Calu3 (cell line): ENCODE measurements at regions not wholly inside any gene's neighbourhood (a gene's known extent, or its start where the extent isn't known, plus 50 kb on each side); places are given as distances from the start of the nearest gene placed in this dataset.
A peak's percentile ranks its signal among the peaks of the same experiment; 100 is the strongest.

ENCODE experiments used
- BruUV-seq: library from RNA; stranded (reverse); fragments of 400-500 nt; replicated peaks from 2 replicates; lab custom pipeline; 2021; lab: Mats Ljungman, UMichigan
- CTCF ChIA-PET: fragments of 300-600 bp; sonication (Branson Sonifier 250); formaldehyde crosslinking; loops from one replicate; lab custom pipeline; 2022; ENCODE audit warnings: antibody characterized with exemption; lab: Charles Lee
- DNase-seq: peaks from one replicate; pipeline ENCODE4 v3.0.0; 2022
- H3K27ac Mint-ChIP-seq: one replicate; pipeline ENCODE4 v1.8.0; 2022; ENCODE audit warnings: mixed read lengths; ENCODE audit not compliant: unreplicated experiment
- H3K27me3 Mint-ChIP-seq: one replicate; pipeline ENCODE4 v1.8.0; 2022; ENCODE audit warnings: mixed read lengths; ENCODE audit not compliant: unreplicated experiment
- H3K36me3 Mint-ChIP-seq: one replicate; pipeline ENCODE4 v1.8.0; 2022; ENCODE audit warnings: mild to moderate bottlenecking, moderate library complexity, mixed read lengths; ENCODE audit not compliant: insufficient read depth, unreplicated experiment
- H3K4me1 Mint-ChIP-seq: one replicate; pipeline ENCODE4 v1.8.0; 2022; ENCODE audit warnings: mild to moderate bottlenecking, low read depth, mixed read lengths; ENCODE audit not compliant: unreplicated experiment
- H3K4me3 Mint-ChIP-seq: one replicate; pipeline ENCODE4 v1.8.0; 2022; ENCODE audit warnings: mild to moderate bottlenecking, low read depth, moderate library complexity, mixed read lengths; ENCODE audit not compliant: unreplicated experiment
- H3K9me3 Mint-ChIP-seq: one replicate; pipeline ENCODE4 v1.8.0; 2022; ENCODE audit warnings: low read depth, mixed read lengths; ENCODE audit not compliant: unreplicated experiment
- intact Hi-C: fragments of 100-400 bp; cut with micrococcal nuclease; formaldehyde crosslinking; loops from one replicate; pipeline ENCODE4 v1.10.0; 2022; ENCODE audit not compliant: unreplicated experiment
- TF ChIP-seq, protein P1 (sequence below): fragments of 200-600 bp; IDR thresholded peaks from one replicate; pipeline ENCODE4 v1.8.0; 2022; ENCODE audit warnings: antibody characterized with exemption; ENCODE audit not compliant: unreplicated experiment

DNA sequence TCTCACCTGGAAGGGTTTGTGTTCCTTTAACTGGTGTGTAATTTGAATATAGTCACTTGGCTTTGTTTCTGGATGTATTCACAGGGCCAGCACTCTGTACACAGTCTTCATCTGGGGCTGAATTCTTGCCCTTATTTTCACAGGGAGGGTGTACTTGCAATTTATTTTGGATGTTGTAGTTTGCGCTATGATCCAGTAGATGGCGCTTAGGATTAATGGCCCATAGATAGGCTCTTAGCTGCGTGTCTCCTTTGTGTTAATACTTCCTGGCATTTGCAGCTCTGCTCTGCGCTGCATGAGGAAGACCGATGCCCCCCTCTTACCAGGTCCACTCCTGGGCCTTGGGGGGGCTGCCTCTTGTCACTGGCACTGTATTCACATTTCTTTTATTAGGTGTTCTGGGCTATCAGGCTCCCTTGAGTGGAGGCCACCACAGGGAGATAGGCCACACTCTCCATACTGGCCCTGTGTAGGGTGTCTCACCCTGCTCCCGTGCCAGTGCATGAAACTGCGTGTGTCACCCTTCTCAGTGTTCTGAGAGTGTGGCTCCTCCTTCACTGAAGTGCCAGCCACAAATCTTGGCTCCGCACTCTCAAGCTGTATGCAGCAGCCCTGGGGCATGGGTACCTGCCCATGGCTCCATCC lies 562.2 kb downstream of the ZIC3 start:
- TF ChIP-seq, protein P1, sequence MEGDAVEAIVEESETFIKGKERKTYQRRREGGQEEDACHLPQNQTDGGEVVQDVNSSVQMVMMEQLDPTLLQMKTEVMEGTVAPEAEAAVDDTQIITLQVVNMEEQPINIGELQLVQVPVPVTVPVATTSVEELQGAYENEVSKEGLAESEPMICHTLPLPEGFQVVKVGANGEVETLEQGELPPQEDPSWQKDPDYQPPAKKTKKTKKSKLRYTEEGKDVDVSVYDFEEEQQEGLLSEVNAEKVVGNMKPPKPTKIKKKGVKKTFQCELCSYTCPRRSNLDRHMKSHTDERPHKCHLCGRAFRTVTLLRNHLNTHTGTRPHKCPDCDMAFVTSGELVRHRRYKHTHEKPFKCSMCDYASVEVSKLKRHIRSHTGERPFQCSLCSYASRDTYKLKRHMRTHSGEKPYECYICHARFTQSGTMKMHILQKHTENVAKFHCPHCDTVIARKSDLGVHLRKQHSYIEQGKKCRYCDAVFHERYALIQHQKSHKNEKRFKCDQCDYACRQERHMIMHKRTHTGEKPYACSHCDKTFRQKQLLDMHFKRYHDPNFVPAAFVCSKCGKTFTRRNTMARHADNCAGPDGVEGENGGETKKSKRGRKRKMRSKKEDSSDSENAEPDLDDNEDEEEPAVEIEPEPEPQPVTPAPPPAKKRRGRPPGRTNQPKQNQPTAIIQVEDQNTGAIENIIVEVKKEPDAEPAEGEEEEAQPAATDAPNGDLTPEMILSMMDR = peak; percentile 23
- Mint-ChIP-seq H3K27ac (no peak overlapping the region), H3K9me3 (no peaks in the 10 kb centered on the region), H3K36me3 (no peaks in the 10 kb centered on the region), H3K4me1 (no peaks in the 10 kb centered on the region), H3K27me3 (no peaks in the 10 kb centered on the region), H3K4me3 (no peak overlapping the region)
- BruUV-seq = no TSS peak
- CTCF ChIA-PET = interaction anchor here (0.9 kb wide), 1 partner anchor 12 kb away, joined by 3 read pairs; no protein-coding TSS in a partner anchor
- peak; percentile 7 for DNase-seq
- intact Hi-C loops = loop anchor here (1.0 kb wide), 1 partner anchor 620 kb away; no protein-coding TSS in a partner anchor

- CTCF ChIA-PET = no interaction called here
Measured at GRCh38 chrX:138150709-138151108, 560.8 kb downstream of the FGF13 start.

GRCh38 chrX:138157850-138158249 lies 553.7 kb downstream of the FGF13 start:
- no peak overlapping the region for H3K4me3 Mint-ChIP-seq
- CTCF ChIA-PET = no interaction called here
- no peak overlapping the region for H3K27ac Mint-ChIP-seq
- H3K27me3 Mint-ChIP-seq = no peaks in the 10 kb centered on the region
- no TSS peak for BruUV-seq
- H3K9me3 Mint-ChIP-seq = no peaks in the 10 kb centered on the region
- H3K4me1 Mint-ChIP-seq = no peaks in the 10 kb centered on the region
- intact Hi-C loops = no loop called here
- TF ChIP-seq, protein P1 = no peak
- H3K36me3 Mint-ChIP-seq = no peaks in the 10 kb centered on the region
- DNase-seq = no peak

More at GRCh38 chrX:138150709-138151108, 560.8 kb downstream of the FGF13 start:
- TF ChIP-seq, protein P1 = no peak
- H3K4me3 Mint-ChIP-seq = no peak overlapping the region
- DNase-seq = no peak
- no peaks in the 10 kb centered on the region for H3K36me3 Mint-ChIP-seq
- no peaks in the 10 kb centered on the region for H3K27me3 Mint-ChIP-seq
- intact Hi-C loops = no loop called here
- no TSS peak for BruUV-seq
- H3K9me3 Mint-ChIP-seq = peaks cover 2% of the 10 kb centered on the region
- H3K27ac Mint-ChIP-seq = no peak overlapping the region
- no peaks in the 10 kb centered on the region for H3K4me1 Mint-ChIP-seq

- peak; percentile 21 for DNase-seq
- no TSS peak for BruUV-seq
- no peaks in the 10 kb centered on the region for H3K36me3 Mint-ChIP-seq
- H3K9me3 Mint-ChIP-seq = peaks cover 7% of the 10 kb centered on the region
- H3K4me3 Mint-ChIP-seq = no peak overlapping the region
- TF ChIP-seq, protein P1 = no peak
- CTCF ChIA-PET = no interaction called here
- no peaks in the 10 kb centered on the region for H3K27me3 Mint-ChIP-seq
- no peak overlapping the region for H3K27ac Mint-ChIP-seq
- no peaks in the 10 kb centered on the region for H3K4me1 Mint-ChIP-seq
- intact Hi-C loops = loop anchor here (1.0 kb wide), 1 partner anchor 553 kb away; no protein-coding TSS in a partner anchor
Measured at GRCh38 chrX:138191998-138192397, 519.5 kb downstream of the FGF13 start.
